ENCODE measurements at regions not wholly inside any gene's neighbourhood (a gene's known extent, or its start where the extent isn't known, plus 50 kb on each side); places are given as distances from the start of the nearest gene placed in this dataset.
A peak's percentile ranks its signal among the peaks of the same experiment; 100 is the strongest.

DNA sequence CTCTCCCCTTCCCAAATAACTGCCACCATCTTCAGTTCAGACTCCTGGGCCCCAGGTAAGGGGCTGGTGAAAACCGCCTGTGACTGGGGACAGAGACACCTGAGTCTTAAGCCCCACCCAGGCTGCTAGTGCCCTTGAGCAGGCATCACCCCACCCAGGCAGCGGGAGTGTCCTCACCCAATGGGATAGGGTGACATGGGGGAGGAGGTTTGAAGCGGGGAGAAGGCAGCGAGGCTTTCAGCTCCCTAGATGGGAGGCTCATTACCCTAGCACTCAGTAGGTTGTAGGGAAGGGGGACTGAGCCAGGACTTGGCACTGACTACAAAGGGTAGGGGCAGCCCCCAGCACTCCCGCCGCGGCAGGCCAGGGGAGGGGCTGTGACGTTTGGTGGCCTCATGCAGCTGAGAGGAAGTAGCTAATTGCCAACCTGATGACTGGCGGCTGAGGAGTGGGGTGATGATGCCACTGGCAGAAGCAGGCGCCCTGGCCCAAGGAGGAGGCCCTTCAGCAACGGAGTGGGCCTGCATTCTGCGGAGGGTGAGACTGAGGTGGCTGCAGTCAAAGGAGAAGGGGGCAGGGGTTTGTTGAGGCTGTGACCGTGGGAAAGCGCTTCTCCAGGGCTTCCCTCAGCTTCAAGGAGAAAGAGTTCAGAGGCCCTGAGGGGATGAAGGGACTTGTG is 126.9 kb downstream of the MRPL14 start (continued):
- TF ChIP-seq ZNF217 (IDR thresholded peaks at IDR 0.05) (no peak), SRF (IDR thresholded peaks at IDR 0.05; ENCODE audit: low read depth in 2 of 2, low read length in 2 of 2) (no peak), ZNF24 (IDR thresholded peaks at IDR 0.05) (no peak), SMAD5 (IDR thresholded peaks at IDR 0.05; ENCODE audit: low read depth) (no peak), SIX5 (IDR thresholded peaks at IDR 0.05; ENCODE audit: low read depth, low read length, severe bottlenecking) (no peak), RFX5 (IDR thresholded peaks at IDR 0.05; ENCODE audit: low read depth, low read length) (no peak), SUPT20H (IDR thresholded peaks at IDR 0.05; ENCODE audit: borderline replicate concordance, control insufficient read depth, low read depth, low read length) (no peak), RUNX3 (IDR thresholded peaks at IDR 0.05; ENCODE audit: low read length) (no peak), SPI1 (IDR thresholded peaks at IDR 0.05; ENCODE audit: borderline replicate concordance, insufficient read depth, low read depth, low read length) (peak; percentile 50; the same call in 1 of the 2 replicates), TAF1 (IDR thresholded peaks at IDR 0.05; ENCODE audit: borderline replicate concordance, low read depth, low read length) (no peak), EGR1 (IDR thresholded peaks at IDR 0.05; ENCODE audit: borderline replicate concordance in 1 of 2, low read depth in 2 of 2, low read length in 2 of 2) (no peak), ZNF622 (IDR thresholded peaks at IDR 0.05) (no peak), HDGF (IDR thresholded peaks at IDR 0.05) (peak; percentile 89; the same call in 1 of the 2 replicates), FOS (IDR thresholded peaks at IDR 0.05; ENCODE audit: borderline replicate concordance, extremely low read depth, insufficient read length) (no peak), FOXM1 (IDR thresholded peaks at IDR 0.05; ENCODE audit: low read depth, low read length) (no peak), POU2F2 (IDR thresholded peaks at IDR 0.05; ENCODE audit: borderline replicate concordance, low read depth, low read length) (no peak)
- TF ChIP-seq, protein P1, sequence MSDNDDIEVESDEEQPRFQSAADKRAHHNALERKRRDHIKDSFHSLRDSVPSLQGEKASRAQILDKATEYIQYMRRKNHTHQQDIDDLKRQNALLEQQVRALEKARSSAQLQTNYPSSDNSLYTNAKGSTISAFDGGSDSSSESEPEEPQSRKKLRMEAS (IDR thresholded peaks at IDR 0.05; ENCODE audit: low read depth, low read length): no peak; the same call in 1 of the 2 replicates
- TF ChIP-seq, protein P2, sequence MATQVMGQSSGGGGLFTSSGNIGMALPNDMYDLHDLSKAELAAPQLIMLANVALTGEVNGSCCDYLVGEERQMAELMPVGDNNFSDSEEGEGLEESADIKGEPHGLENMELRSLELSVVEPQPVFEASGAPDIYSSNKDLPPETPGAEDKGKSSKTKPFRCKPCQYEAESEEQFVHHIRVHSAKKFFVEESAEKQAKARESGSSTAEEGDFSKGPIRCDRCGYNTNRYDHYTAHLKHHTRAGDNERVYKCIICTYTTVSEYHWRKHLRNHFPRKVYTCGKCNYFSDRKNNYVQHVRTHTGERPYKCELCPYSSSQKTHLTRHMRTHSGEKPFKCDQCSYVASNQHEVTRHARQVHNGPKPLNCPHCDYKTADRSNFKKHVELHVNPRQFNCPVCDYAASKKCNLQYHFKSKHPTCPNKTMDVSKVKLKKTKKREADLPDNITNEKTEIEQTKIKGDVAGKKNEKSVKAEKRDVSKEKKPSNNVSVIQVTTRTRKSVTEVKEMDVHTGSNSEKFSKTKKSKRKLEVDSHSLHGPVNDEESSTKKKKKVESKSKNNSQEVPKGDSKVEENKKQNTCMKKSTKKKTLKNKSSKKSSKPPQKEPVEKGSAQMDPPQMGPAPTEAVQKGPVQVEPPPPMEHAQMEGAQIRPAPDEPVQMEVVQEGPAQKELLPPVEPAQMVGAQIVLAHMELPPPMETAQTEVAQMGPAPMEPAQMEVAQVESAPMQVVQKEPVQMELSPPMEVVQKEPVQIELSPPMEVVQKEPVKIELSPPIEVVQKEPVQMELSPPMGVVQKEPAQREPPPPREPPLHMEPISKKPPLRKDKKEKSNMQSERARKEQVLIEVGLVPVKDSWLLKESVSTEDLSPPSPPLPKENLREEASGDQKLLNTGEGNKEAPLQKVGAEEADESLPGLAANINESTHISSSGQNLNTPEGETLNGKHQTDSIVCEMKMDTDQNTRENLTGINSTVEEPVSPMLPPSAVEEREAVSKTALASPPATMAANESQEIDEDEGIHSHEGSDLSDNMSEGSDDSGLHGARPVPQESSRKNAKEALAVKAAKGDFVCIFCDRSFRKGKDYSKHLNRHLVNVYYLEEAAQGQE (IDR thresholded peaks at IDR 0.05; ENCODE audit: low read depth, low read length): no peak
- TF ChIP-seq, protein P3, sequence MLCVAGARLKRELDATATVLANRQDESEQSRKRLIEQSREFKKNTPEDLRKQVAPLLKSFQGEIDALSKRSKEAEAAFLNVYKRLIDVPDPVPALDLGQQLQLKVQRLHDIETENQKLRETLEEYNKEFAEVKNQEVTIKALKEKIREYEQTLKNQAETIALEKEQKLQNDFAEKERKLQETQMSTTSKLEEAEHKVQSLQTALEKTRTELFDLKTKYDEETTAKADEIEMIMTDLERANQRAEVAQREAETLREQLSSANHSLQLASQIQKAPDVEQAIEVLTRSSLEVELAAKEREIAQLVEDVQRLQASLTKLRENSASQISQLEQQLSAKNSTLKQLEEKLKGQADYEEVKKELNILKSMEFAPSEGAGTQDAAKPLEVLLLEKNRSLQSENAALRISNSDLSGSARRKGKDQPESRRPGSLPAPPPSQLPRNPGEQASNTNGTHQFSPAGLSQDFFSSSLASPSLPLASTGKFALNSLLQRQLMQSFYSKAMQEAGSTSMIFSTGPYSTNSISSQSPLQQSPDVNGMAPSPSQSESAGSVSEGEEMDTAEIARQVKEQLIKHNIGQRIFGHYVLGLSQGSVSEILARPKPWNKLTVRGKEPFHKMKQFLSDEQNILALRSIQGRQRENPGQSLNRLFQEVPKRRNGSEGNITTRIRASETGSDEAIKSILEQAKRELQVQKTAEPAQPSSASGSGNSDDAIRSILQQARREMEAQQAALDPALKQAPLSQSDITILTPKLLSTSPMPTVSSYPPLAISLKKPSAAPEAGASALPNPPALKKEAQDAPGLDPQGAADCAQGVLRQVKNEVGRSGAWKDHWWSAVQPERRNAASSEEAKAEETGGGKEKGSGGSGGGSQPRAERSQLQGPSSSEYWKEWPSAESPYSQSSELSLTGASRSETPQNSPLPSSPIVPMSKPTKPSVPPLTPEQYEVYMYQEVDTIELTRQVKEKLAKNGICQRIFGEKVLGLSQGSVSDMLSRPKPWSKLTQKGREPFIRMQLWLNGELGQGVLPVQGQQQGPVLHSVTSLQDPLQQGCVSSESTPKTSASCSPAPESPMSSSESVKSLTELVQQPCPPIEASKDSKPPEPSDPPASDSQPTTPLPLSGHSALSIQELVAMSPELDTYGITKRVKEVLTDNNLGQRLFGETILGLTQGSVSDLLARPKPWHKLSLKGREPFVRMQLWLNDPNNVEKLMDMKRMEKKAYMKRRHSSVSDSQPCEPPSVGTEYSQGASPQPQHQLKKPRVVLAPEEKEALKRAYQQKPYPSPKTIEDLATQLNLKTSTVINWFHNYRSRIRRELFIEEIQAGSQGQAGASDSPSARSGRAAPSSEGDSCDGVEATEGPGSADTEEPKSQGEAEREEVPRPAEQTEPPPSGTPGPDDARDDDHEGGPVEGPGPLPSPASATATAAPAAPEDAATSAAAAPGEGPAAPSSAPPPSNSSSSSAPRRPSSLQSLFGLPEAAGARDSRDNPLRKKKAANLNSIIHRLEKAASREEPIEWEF (IDR thresholded peaks at IDR 0.05; ENCODE audit: insufficient replicate concordance, low read depth, low read length): no peak
- TF ChIP-seq, protein P4, sequence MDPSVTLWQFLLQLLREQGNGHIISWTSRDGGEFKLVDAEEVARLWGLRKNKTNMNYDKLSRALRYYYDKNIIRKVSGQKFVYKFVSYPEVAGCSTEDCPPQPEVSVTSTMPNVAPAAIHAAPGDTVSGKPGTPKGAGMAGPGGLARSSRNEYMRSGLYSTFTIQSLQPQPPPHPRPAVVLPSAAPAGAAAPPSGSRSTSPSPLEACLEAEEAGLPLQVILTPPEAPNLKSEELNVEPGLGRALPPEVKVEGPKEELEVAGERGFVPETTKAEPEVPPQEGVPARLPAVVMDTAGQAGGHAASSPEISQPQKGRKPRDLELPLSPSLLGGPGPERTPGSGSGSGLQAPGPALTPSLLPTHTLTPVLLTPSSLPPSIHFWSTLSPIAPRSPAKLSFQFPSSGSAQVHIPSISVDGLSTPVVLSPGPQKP (IDR thresholded peaks at IDR 0.05; ENCODE audit: low read depth, low read length): no peak
